ENCODE measurements at regions not wholly inside any gene's neighbourhood (a gene's known extent, or its start where the extent isn't known, plus 50 kb on each side); places are given as distances from the start of the nearest gene placed in this dataset.

- TF ChIP-seq CTCF (IDR thresholded peaks at IDR 0.05) (no peak), POLR2A (IDR thresholded peaks at IDR 0.05) (no peak)
These were observed 62.9 kb upstream of the SYT6 start for GRCh38 chr1:114216431-114217173.

Data from adrenal gland (tissue), 5 donors.